ENCODE measurements at regions not wholly inside any gene's neighbourhood (a gene's known extent, or its start where the extent isn't known, plus 50 kb on each side); places are given as distances from the start of the nearest gene placed in this dataset.

DNA sequence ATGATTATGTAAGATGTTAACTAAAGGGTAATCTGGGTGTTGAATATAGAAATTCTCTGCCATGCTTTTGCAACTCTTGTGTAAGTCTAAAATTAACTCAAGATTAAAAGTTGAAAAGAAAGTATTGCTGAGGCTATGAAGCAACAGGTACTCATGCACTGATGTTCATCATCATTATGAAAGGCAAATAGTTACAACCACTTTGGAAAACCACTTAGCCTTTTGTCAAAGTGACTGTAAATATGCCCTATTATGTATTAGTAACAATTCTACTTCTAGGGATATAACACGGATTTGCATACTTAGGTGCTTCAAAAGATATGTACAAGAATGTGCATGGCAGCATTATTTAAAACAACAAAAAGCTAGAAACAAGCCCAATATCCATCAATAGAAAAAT, 227.8 kb upstream of the CXXC4 start:
- H3K4me3 ChIP-seq (ENCODE audit: low read depth, low read length, poor library complexity, severe bottlenecking), result no peak overlapping the region
- TF ChIP-seq, protein P1, sequence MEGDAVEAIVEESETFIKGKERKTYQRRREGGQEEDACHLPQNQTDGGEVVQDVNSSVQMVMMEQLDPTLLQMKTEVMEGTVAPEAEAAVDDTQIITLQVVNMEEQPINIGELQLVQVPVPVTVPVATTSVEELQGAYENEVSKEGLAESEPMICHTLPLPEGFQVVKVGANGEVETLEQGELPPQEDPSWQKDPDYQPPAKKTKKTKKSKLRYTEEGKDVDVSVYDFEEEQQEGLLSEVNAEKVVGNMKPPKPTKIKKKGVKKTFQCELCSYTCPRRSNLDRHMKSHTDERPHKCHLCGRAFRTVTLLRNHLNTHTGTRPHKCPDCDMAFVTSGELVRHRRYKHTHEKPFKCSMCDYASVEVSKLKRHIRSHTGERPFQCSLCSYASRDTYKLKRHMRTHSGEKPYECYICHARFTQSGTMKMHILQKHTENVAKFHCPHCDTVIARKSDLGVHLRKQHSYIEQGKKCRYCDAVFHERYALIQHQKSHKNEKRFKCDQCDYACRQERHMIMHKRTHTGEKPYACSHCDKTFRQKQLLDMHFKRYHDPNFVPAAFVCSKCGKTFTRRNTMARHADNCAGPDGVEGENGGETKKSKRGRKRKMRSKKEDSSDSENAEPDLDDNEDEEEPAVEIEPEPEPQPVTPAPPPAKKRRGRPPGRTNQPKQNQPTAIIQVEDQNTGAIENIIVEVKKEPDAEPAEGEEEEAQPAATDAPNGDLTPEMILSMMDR (conservative IDR thresholded peaks at IDR 0.05; ENCODE audit: low read depth, low read length), result no peak
- TF ChIP-seq EZH2 (IDR thresholded peaks at IDR 0.05; ENCODE audit: borderline replicate concordance, low read depth, low read length, poor library complexity, severe bottlenecking), result no peak
- H3K4me1 ChIP-seq (ENCODE audit: insufficient read depth, low read length, poor library complexity, severe bottlenecking), result no peaks in the 10 kb centered on the region
- no peaks in the 10 kb centered on the region for H3K9me3 ChIP-seq (ENCODE audit: low read depth, low read length, poor library complexity, severe bottlenecking)
- intact Hi-C loops (cut with micrococcal nuclease; ENCODE audit: unreplicated experiment), result no loop called here
- DNase-seq (ENCODE audit: low spot score), result no peak
- no peaks in the 10 kb centered on the region for H3K27me3 ChIP-seq (replicated peaks; ENCODE audit: insufficient read depth, low read depth, low read length, poor library complexity)
- BruUV-seq (replicated peaks), result no TSS peak
- H3K27ac ChIP-seq (ENCODE audit: low read depth, low read length, poor library complexity, severe bottlenecking), result no peak overlapping the region
- H3K36me3 ChIP-seq (ENCODE audit: insufficient read depth, low read length, poor library complexity, severe bottlenecking), result no peaks in the 10 kb centered on the region
- ChIA-PET POLR2A (ENCODE audit: low non-redundant PET) (no interaction called here), CTCF (no interaction called here)

DNA sequence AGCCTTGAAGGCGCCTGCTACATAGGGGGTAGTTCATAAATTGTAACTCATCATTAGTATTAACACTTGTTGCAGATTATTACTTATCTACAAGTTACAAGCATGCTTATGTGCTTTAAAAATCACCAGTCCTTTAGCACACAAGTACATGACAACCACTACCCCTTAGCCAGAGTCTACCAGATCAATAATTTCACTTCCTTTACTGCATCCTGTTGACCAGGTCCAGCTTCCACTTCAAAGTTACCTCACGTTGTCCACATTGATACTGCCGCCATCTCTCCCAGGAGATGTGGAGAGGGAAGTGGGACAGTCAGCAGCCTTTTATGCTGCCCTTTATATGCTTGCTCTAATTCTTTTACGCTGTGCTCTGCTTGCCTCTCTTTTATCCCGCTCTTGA, 231.3 kb upstream of the CXXC4 start:
- Histone ChIP-seq H3K36me3 (ENCODE audit: insufficient read depth, low read length, poor library complexity, severe bottlenecking) (no peaks in the 10 kb centered on the region), H3K9me3 (ENCODE audit: low read depth, low read length, poor library complexity, severe bottlenecking) (no peaks in the 10 kb centered on the region), H3K4me1 (ENCODE audit: insufficient read depth, low read length, poor library complexity, severe bottlenecking) (no peaks in the 10 kb centered on the region), H3K27ac (ENCODE audit: low read depth, low read length, poor library complexity, severe bottlenecking) (no peak overlapping the region), H3K27me3 (replicated peaks; ENCODE audit: insufficient read depth, low read depth, low read length, poor library complexity) (no peaks in the 10 kb centered on the region), H3K4me3 (ENCODE audit: low read depth, low read length, poor library complexity, severe bottlenecking) (no peak overlapping the region)
- TF ChIP-seq, protein P1 (conservative IDR thresholded peaks at IDR 0.05; ENCODE audit: low read depth, low read length), result no peak
- TF ChIP-seq EZH2 (IDR thresholded peaks at IDR 0.05; ENCODE audit: borderline replicate concordance, low read depth, low read length, poor library complexity, severe bottlenecking), result no peak
- ChIA-PET CTCF (no interaction called here), POLR2A (ENCODE audit: low non-redundant PET) (no interaction called here)
- DNase-seq (ENCODE audit: low spot score), result no peak
- intact Hi-C loops (cut with micrococcal nuclease; ENCODE audit: unreplicated experiment), result no loop called here
- BruUV-seq (replicated peaks), result no TSS peak

DNA sequence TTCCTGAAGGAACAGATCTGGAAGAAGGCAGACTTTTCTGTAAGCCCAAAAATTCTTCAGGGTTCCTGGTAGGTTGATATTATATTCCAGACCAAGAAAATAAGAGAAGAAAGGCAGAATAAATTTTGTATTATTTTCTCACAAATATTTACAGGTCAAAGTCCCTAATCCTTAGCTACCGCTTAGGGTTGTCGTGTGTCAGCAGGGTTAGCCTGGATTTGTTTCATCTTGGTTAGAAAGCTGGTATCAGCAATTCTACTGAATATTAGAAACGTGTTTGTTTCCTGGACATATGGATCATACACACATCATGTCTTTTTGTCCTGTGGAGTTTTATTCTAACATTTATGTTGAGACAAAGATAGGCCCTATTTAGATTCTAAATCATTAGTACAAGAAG, 232.9 kb upstream of the CXXC4 start:
- no peak overlapping the region for H3K27ac ChIP-seq (ENCODE audit: low read depth, low read length, poor library complexity, severe bottlenecking)
- intact Hi-C loops (cut with micrococcal nuclease; ENCODE audit: unreplicated experiment), result no loop called here
- TF ChIP-seq, protein P1 (conservative IDR thresholded peaks at IDR 0.05; ENCODE audit: low read depth, low read length), result no peak
- no peak for TF ChIP-seq EZH2 (IDR thresholded peaks at IDR 0.05; ENCODE audit: borderline replicate concordance, low read depth, low read length, poor library complexity, severe bottlenecking)
- DNase-seq (ENCODE audit: low spot score), result no peak
- ChIA-PET CTCF (no interaction called here), POLR2A (ENCODE audit: low non-redundant PET) (no interaction called here)
- H3K36me3 ChIP-seq (ENCODE audit: insufficient read depth, low read length, poor library complexity, severe bottlenecking), result no peaks in the 10 kb centered on the region
- no peaks in the 10 kb centered on the region for H3K27me3 ChIP-seq (replicated peaks; ENCODE audit: insufficient read depth, low read depth, low read length, poor library complexity)
- H3K4me1 ChIP-seq (ENCODE audit: insufficient read depth, low read length, poor library complexity, severe bottlenecking), result no peaks in the 10 kb centered on the region
- no peak overlapping the region for H3K4me3 ChIP-seq (ENCODE audit: low read depth, low read length, poor library complexity, severe bottlenecking)
- BruUV-seq (replicated peaks), result no TSS peak
- no peaks in the 10 kb centered on the region for H3K9me3 ChIP-seq (ENCODE audit: low read depth, low read length, poor library complexity, severe bottlenecking)
